Osteoblast (primary cell): ENCODE measurements at regions not wholly inside any gene's neighbourhood (a gene's known extent, or its start where the extent isn't known, plus 50 kb on each side); places are given as distances from the start of the nearest gene placed in this dataset.

Source experiments
- DNase-seq: peaks from one replicate; pipeline ENCODE4 v3.0.0; 2011; ENCODE audit warnings: low spot score, mixed read lengths; ENCODE audit not compliant: insufficient read length; ENCODE audit errors: missing footprints
- H2AFZ ChIP-seq: 2 replicates; pipeline ENCODE4 v1.6.0; 2011; ENCODE audit warnings: mild to moderate bottlenecking, low read length
- H3K27ac ChIP-seq: 2 replicates; pipeline ENCODE4 v1.5.1; 2011; ENCODE audit warnings: mild to moderate bottlenecking, low read depth, low read length, moderate library complexity
- H3K27me3 ChIP-seq: 2 replicates; pipeline ENCODE4 v1.6.0; 2012; ENCODE audit warnings: mild to moderate bottlenecking, control low read depth, inconsistent platforms, low read length, moderate library complexity; ENCODE audit not compliant: insufficient read depth
- H3K36me3 ChIP-seq: 2 replicates; pipeline ENCODE4 v1.5.1; 2011; ENCODE audit warnings: mild to moderate bottlenecking, low read length, control low read depth, moderate library complexity; ENCODE audit not compliant: insufficient read depth
- H3K4me1 ChIP-seq: 2 replicates; pipeline ENCODE4 v1.5.1; 2011; ENCODE audit warnings: mild to moderate bottlenecking, low read length, control low read depth, moderate library complexity; ENCODE audit not compliant: insufficient read depth
- H3K4me2 ChIP-seq: 2 replicates; pipeline ENCODE4 v1.6.0; 2011; ENCODE audit warnings: mild to moderate bottlenecking, low read length; ENCODE audit not compliant: insufficient read depth
- H3K4me3 ChIP-seq: fragments of 200-600 bp; sonication (generic); 3 replicates; pipeline ENCODE4 v1.5.1; 2012; ENCODE audit warnings: mild to moderate bottlenecking, low read length, inconsistent platforms; ENCODE audit not compliant: insufficient read depth
- H3K79me2 ChIP-seq: 2 replicates; pipeline ENCODE4 v1.6.0; 2012; ENCODE audit warnings: mild to moderate bottlenecking, low read length, control low read depth, inconsistent platforms; ENCODE audit not compliant: insufficient read depth
- H3K9me3 ChIP-seq: 2 replicates; pipeline ENCODE4 v1.5.1; 2011; ENCODE audit warnings: low read depth, low read length, control low read depth
- H4K20me1 ChIP-seq: 2 replicates; pipeline ENCODE4 v1.6.0; 2012; ENCODE audit warnings: mild to moderate bottlenecking, low read length, control low read depth; ENCODE audit not compliant: insufficient read depth
- CTCF ChIP-seq: IDR thresholded peaks from 2 replicates; pipeline ENCODE4 v1.5.1; 2011; ENCODE audit warnings: mild to moderate bottlenecking, low read depth, low read length, moderate library complexity; ENCODE audit errors: extremely low read depth

DNA sequence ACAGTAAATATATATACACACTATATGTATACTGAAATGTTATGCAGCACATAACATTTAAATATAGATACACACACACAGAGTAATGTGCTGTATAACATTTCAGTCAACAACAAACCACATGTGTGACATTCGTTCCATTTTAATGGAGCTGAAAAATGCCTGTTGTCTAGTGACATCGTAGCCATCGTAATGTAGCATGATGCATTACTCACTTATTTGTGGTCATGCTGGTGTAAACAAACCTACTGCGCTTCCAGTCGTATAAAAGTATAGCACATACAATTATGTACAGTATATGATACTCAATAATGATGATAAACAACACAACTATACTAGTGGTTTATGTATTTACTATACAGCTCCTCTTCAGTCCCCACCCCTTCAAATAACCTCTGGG is 119.0 kb upstream of the SLC38A4 start:
- Histone ChIP-seq H3K27me3 (no peaks in the 10 kb centered on the region), H3K4me3 (no peak overlapping the region), H3K79me2 (no peaks in the 10 kb centered on the region), H3K4me2 (no peak overlapping the region), H3K4me1 (peaks cover 20% of the 10 kb centered on the region), H4K20me1 (no peaks in the 10 kb centered on the region), H3K36me3 (no peaks in the 10 kb centered on the region), H3K27ac (no peak overlapping the region), H3K9me3 (no peaks in the 10 kb centered on the region), H2AFZ (no peak overlapping the region)
- DNase-seq = no peak
- TF ChIP-seq CTCF = no peak

- H3K79me2 ChIP-seq = no peaks in the 10 kb centered on the region
- no peak for TF ChIP-seq CTCF
- H3K4me1 ChIP-seq = peaks cover 20% of the 10 kb centered on the region
- H3K36me3 ChIP-seq = no peaks in the 10 kb centered on the region
- H3K9me3 ChIP-seq = no peaks in the 10 kb centered on the region
- H3K27me3 ChIP-seq = no peaks in the 10 kb centered on the region
- no peak overlapping the region for H3K4me3 ChIP-seq
- H3K27ac ChIP-seq = no peak overlapping the region
- H4K20me1 ChIP-seq = no peaks in the 10 kb centered on the region
- DNase-seq = no peak
- H2AFZ ChIP-seq = no peak overlapping the region
- no peak overlapping the region for H3K4me2 ChIP-seq
These were observed 119.8 kb upstream of the SLC38A4 start for GRCh38 chr12:46945591-46945990.

DNA sequence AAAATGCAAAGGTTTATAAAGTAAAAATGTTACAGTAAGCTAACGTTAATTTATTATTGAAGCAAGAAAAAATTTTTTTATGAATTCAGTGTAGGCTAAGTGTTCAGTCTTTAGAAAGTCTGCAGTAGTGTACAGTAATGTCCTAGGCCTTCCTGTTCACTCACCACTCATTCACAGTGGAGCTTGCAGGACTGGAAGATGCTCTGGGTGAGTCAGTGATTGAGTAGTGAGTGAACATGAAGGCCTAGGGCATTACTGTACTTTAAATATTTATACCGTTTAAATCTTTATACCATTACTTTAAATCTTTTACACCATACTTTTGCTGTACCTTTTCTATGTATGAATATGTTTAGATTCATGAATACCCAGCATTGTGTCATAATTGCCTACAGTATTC is 120.3 kb upstream of the SLC38A4 start:
- Histone ChIP-seq H3K27ac (no peak overlapping the region), H2AFZ (no peak overlapping the region), H3K79me2 (no peaks in the 10 kb centered on the region), H3K4me2 (no peak overlapping the region), H3K4me1 (peaks cover 20% of the 10 kb centered on the region), H3K36me3 (no peaks in the 10 kb centered on the region), H3K4me3 (no peak overlapping the region), H3K27me3 (no peaks in the 10 kb centered on the region), H3K9me3 (no peaks in the 10 kb centered on the region), H4K20me1 (no peaks in the 10 kb centered on the region)
- TF ChIP-seq CTCF = no peak
- DNase-seq = no peak

DNA sequence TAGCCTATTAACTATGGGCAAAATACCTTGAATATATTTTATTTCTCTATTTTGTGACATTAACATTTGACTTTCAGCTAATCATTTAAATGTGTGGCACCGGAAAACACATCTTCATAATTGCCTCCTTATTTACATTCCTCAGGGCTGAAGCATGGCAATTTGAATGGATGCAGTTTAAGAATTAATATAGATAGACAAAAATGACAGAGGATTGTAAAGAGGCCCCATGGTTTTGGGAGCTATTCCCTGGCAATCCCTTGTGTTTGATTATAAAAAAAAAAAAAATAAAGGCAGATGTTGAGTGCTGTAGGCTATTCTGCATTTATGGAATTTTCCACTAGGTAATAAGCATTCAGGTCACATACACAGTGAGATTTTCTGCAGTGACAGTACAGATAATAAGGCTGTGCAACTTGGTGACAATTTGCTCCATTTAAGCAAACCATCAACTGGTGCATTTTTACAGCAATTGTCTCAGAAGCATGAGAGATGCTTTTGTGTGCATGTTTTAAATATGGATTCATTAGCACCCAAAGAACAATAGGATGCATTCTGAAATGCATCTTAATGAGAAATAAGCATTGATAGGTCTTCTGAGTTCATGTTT is 123.2 kb upstream of the SLC38A4 start:
- no peak for TF ChIP-seq CTCF
- Histone ChIP-seq H3K79me2 (no peaks in the 10 kb centered on the region), H3K9me3 (no peaks in the 10 kb centered on the region), H3K27ac (no peak overlapping the region), H3K27me3 (no peaks in the 10 kb centered on the region), H4K20me1 (no peaks in the 10 kb centered on the region), H2AFZ (no peak overlapping the region), H3K4me3 (no peak overlapping the region), H3K4me2 (no peak overlapping the region), H3K4me1 (peaks cover 2% of the 10 kb centered on the region), H3K36me3 (no peaks in the 10 kb centered on the region)
- no peak for DNase-seq
